ENCODE measurements at regions not wholly inside any gene's neighbourhood (a gene's known extent, or its start where the extent isn't known, plus 50 kb on each side); places are given as distances from the start of the nearest gene placed in this dataset.

- in situ Hi-C loops (cut with HindIII; ENCODE audit: low pct_unique_long_range_greater_than_20kb, low sequenced_read_pairs) = no loop called here
- DNase-seq (ENCODE audit: low read depth in 1 of 2, low spot score in 1 of 2) = no peak
- no peak for TF ChIP-seq JUND (IDR thresholded peaks at IDR 0.05; ENCODE audit: low read depth)
Measured at GRCh38 chr1:212179394-212180076, 105.7 kb upstream of the PPP2R5A start.

GRCh38 chr1:212181015-212181882, 104.0 kb upstream of the PPP2R5A start:
- in situ Hi-C loops (cut with HindIII; ENCODE audit: low pct_unique_long_range_greater_than_20kb, low sequenced_read_pairs) = no loop called here
- no peak for TF ChIP-seq JUND (IDR thresholded peaks at IDR 0.05; ENCODE audit: low read depth)
- DNase-seq (ENCODE audit: low read depth in 1 of 2, low spot score in 1 of 2) = no peak

- in situ Hi-C loops (cut with HindIII; ENCODE audit: low pct_unique_long_range_greater_than_20kb, low sequenced_read_pairs) = no loop called here
Measured at GRCh38 chr1:212182171-212182570, 103.0 kb upstream of the PPP2R5A start.

GRCh38 chr1:212182579-212182978, 102.6 kb upstream of the PPP2R5A start:
- TF ChIP-seq JUND (IDR thresholded peaks at IDR 0.05; ENCODE audit: low read depth) = no peak
- DNase-seq (ENCODE audit: low read depth in 1 of 2, low spot score in 1 of 2) = no peak
- in situ Hi-C loops (cut with HindIII; ENCODE audit: low pct_unique_long_range_greater_than_20kb, low sequenced_read_pairs) = no loop called here

More at GRCh38 chr1:212182171-212182570, 103.0 kb upstream of the PPP2R5A start:
- no peak for DNase-seq (ENCODE audit: low read depth in 1 of 2, low spot score in 1 of 2)
- no peak for TF ChIP-seq JUND (IDR thresholded peaks at IDR 0.05; ENCODE audit: low read depth)

- in situ Hi-C loops (cut with HindIII; ENCODE audit: low pct_unique_long_range_greater_than_20kb, low sequenced_read_pairs) = no loop called here
- DNase-seq (ENCODE audit: low read depth in 1 of 2, low spot score in 1 of 2) = peak; percentile 72 to 74
- no peak for TF ChIP-seq JUND (IDR thresholded peaks at IDR 0.05; ENCODE audit: low read depth)
Measured at GRCh38 chr1:212186427-212187207, 98.6 kb upstream of the PPP2R5A start.

GRCh38 chr1:212188599-212189351, 96.4 kb upstream of the PPP2R5A start:
- in situ Hi-C loops (cut with HindIII; ENCODE audit: low pct_unique_long_range_greater_than_20kb, low sequenced_read_pairs) = no loop called here
- no peak for DNase-seq (ENCODE audit: low read depth in 1 of 2, low spot score in 1 of 2)

GRCh38 chr1:212189352-212189738, 95.9 kb upstream of the PPP2R5A start:
- no peak for TF ChIP-seq JUND (IDR thresholded peaks at IDR 0.05; ENCODE audit: low read depth)
- in situ Hi-C loops (cut with HindIII; ENCODE audit: low pct_unique_long_range_greater_than_20kb, low sequenced_read_pairs) = no loop called here
- DNase-seq (ENCODE audit: low read depth in 1 of 2, low spot score in 1 of 2) = no peak

More at GRCh38 chr1:212188599-212189351, 96.4 kb upstream of the PPP2R5A start:
- no peak for TF ChIP-seq JUND (IDR thresholded peaks at IDR 0.05; ENCODE audit: low read depth)

GRCh38 chr1:212190169-212190568, 95.0 kb upstream of the PPP2R5A start:
- in situ Hi-C loops (cut with HindIII; ENCODE audit: low pct_unique_long_range_greater_than_20kb, low sequenced_read_pairs) = no loop called here
- TF ChIP-seq JUND (IDR thresholded peaks at IDR 0.05; ENCODE audit: low read depth) = no peak
- DNase-seq (ENCODE audit: low read depth in 1 of 2, low spot score in 1 of 2) = no peak

- DNase-seq (ENCODE audit: low read depth in 1 of 2, low spot score in 1 of 2) = no peak
- TF ChIP-seq JUND (IDR thresholded peaks at IDR 0.05; ENCODE audit: low read depth) = no peak
- in situ Hi-C loops (cut with HindIII; ENCODE audit: low pct_unique_long_range_greater_than_20kb, low sequenced_read_pairs) = no loop called here
Measured at GRCh38 chr1:212192261-212192998, 92.8 kb upstream of the PPP2R5A start.

GRCh38 chr1:212196355-212196754, 88.9 kb upstream of the PPP2R5A start:
- DNase-seq (ENCODE audit: low read depth in 1 of 2, low spot score in 1 of 2) = no peak
- in situ Hi-C loops (cut with HindIII; ENCODE audit: low pct_unique_long_range_greater_than_20kb, low sequenced_read_pairs) = no loop called here
- no peak for TF ChIP-seq JUND (IDR thresholded peaks at IDR 0.05; ENCODE audit: low read depth)

GRCh38 chr1:212201461-212201860, 83.7 kb upstream of the PPP2R5A start:
- TF ChIP-seq JUND (IDR thresholded peaks at IDR 0.05; ENCODE audit: low read depth) = no peak
- no peak for DNase-seq (ENCODE audit: low read depth in 1 of 2, low spot score in 1 of 2)
- in situ Hi-C loops (cut with HindIII; ENCODE audit: low pct_unique_long_range_greater_than_20kb, low sequenced_read_pairs) = no loop called here
